GM12875 (cell line): ENCODE measurements at regions not wholly inside any gene's neighbourhood (a gene's known extent, or its start where the extent isn't known, plus 50 kb on each side); places are given as distances from the start of the nearest gene placed in this dataset.
"Not testable (repeated sequence)": the region's sequence is repeated elsewhere in the genome, so short reads cannot be mapped to it uniquely, and the experiment has no call there.

Experiments used
- H3K4me3 ChIP-seq: one replicate; pipeline ENCODE4 v1.5.1; 2011; ENCODE audit warnings: low read depth, low read length, control low read depth
- CTCF ChIP-seq: IDR thresholded peaks from 2 replicates; pipeline ENCODE4 v1.5.1; 2011; ENCODE audit warnings: low read depth, mild to moderate bottlenecking, control low read depth, inconsistent platforms, low read length, moderate library complexity, borderline replicate concordance; ENCODE audit not compliant: insufficient read depth

GRCh38 chr17:71578446-71578845, 542.4 kb upstream of the SOX9 start:
- no peak for TF ChIP-seq CTCF
- H3K4me3 ChIP-seq: no peak overlapping the region

- TF ChIP-seq CTCF: no peak
- no peak overlapping the region for H3K4me3 ChIP-seq
Observed at GRCh38 chr17:71580220-71580619, 540.6 kb upstream of the SOX9 start.

GRCh38 chr17:71585540-71585939, 535.3 kb upstream of the SOX9 start:
- no peak for TF ChIP-seq CTCF

GRCh38 chr17:71592431-71592830, 528.4 kb upstream of the SOX9 start:
- no peak for TF ChIP-seq CTCF
- no peak overlapping the region for H3K4me3 ChIP-seq

More at GRCh38 chr17:71585540-71585939, 535.3 kb upstream of the SOX9 start:
- no peak overlapping the region for H3K4me3 ChIP-seq

- no peak overlapping the region for H3K4me3 ChIP-seq
- TF ChIP-seq CTCF: no peak
Observed at GRCh38 chr17:71593078-71593477, 527.7 kb upstream of the SOX9 start.

- not testable (repeated sequence) for H3K4me3 ChIP-seq
Observed at GRCh38 chr17:71599583-71599982, 521.2 kb upstream of the SOX9 start.

- H3K4me3 ChIP-seq: no peak overlapping the region
- TF ChIP-seq CTCF: no peak
Observed at GRCh38 chr17:71600137-71600789, 520.6 kb upstream of the SOX9 start.
